HCT116 (cell line): ENCODE measurements at regions not wholly inside any gene's neighbourhood (a gene's known extent, or its start where the extent isn't known, plus 50 kb on each side); places are given as distances from the start of the nearest gene placed in this dataset.

Experiments
- ATAC-seq: fragments of 200-7000 bp; cut with Tn5 transposase; 2 replicates; pipeline ENCODE4 v1.9.1; 2020; ENCODE audit warnings: mild to moderate bottlenecking, moderate library complexity
- BruUV-seq: library from RNA; stranded (reverse); fragments of 400-500 nt; replicated peaks from 2 replicates; lab custom pipeline; 2021; lab: Mats Ljungman, UMichigan
- CTCF ChIA-PET: fragments of 300-600 bp; sonication (Branson Sonifier 250); formaldehyde crosslinking; loops from one replicate; lab custom pipeline; 2021; ENCODE audit warnings: antibody characterized with exemption; lab: Charles Lee
- POLR2A ChIA-PET: fragments of 300-600, 350-600 bp; sonication (Branson Sonifier 250); formaldehyde crosslinking; loops from one replicate; lab custom pipeline; 2021; ENCODE audit warnings: antibody characterized with exemption; lab: Charles Lee
- RAD21 ChIA-PET, 2 experiments: fragments of 300-600 bp; sonication (Branson Sonifier 250); formaldehyde crosslinking; loops; one replicate each; lab custom pipeline; 2023; ENCODE audit warnings: low total read pairs in 2 of 2; ENCODE audit not compliant: uncharacterized antibody in 2 of 2, unreplicated experiment in 2 of 2, low non-redundant PET in 1 of 2; lab: Charles Lee
- DNase-seq: peaks from one replicate; pipeline ENCODE4 v3.0.0-alpha.2; 2010; ENCODE audit warnings: low read depth, low spot score
- H2AFZ ChIP-seq: fragments of 200-600 bp; shearing (Covaris generic), sonication (generic); 2 replicates; pipeline ENCODE4 v1.6.1; 2017; ENCODE audit warnings: low read depth, mixed run types, mixed read lengths, antibody characterized with exemption, low read length; ENCODE audit not compliant: poor library complexity, severe bottlenecking
- H3K27ac ChIP-seq: 2 replicates; pipeline ENCODE4 v1.5.1; 2012; ENCODE audit warnings: low read depth, low read length
- H3K27me3 ChIP-seq: fragments of 200-600 bp; sonication (generic); 2 replicates; pipeline ENCODE4 v1.6.1; 2016; ENCODE audit warnings: mixed run types, low read length, mixed read lengths; ENCODE audit not compliant: insufficient read depth
- H3K36me3 ChIP-seq, 2 experiments: fragments of 200-500 bp in 1 of 2; fragments of 200-600 bp in 1 of 2; sonication (Bioruptor generic) in 1 of 2; sonication (generic) in 1 of 2; 2 replicates each; pipeline versions ENCODE4 v1.5.1 to v1.6.1; 2014 to 2016; ENCODE audit warnings: low read length in 2 of 2, inconsistent platforms in 1 of 2, mixed read lengths in 1 of 2, mixed run types in 1 of 2; ENCODE audit not compliant: insufficient read depth in 2 of 2, control insufficient read depth in 1 of 2
- H3K4me1 ChIP-seq, 2 experiments: fragments of 200-600 bp in 1 of 2; sonication (generic) in 1 of 2; 2 replicates each; pipeline versions ENCODE4 v1.5.1 to v1.6.1; 2012 to 2017; ENCODE audit warnings: low read length in 2 of 2, inconsistent platforms in 1 of 2, mild to moderate bottlenecking in 1 of 2, mixed read lengths in 1 of 2, mixed run types in 1 of 2, moderate library complexity in 1 of 2; ENCODE audit not compliant: insufficient read depth in 2 of 2, control insufficient read depth in 1 of 2
- H3K4me2 ChIP-seq: fragments of 200-600 bp; sonication (generic); 2 replicates; pipeline ENCODE4 v1.6.1; 2017; ENCODE audit warnings: mixed run types, low read length, mixed read lengths
- H3K4me3 ChIP-seq, 2 experiments: fragments of 200-600 bp in 1 of 2; sonication (generic) in 1 of 2; replicated peaks in 1 of 2; 2 replicates each; pipeline ENCODE4 v1.5.1; 2011 to 2016; ENCODE audit warnings: low read length in 2 of 2, control low read depth in 1 of 2, low read depth in 1 of 2, mild to moderate bottlenecking in 1 of 2, mixed read lengths in 1 of 2, mixed run types in 1 of 2
- H3K79me2 ChIP-seq: fragments of 200-600 bp; sonication (generic); 2 replicates; pipeline ENCODE4 v1.6.1; 2017; ENCODE audit warnings: mild to moderate bottlenecking, mixed run types, low read length, moderate library complexity, mixed read lengths; ENCODE audit not compliant: insufficient read depth
- H3K9ac ChIP-seq: fragments of 200-600 bp; sonication (generic); 2 replicates; pipeline ENCODE4 v1.6.1; 2016; ENCODE audit warnings: low read length, mixed read lengths
- H3K9me2 ChIP-seq: fragments of 200-600 bp; sonication (generic), shearing (Covaris generic); 2 replicates; pipeline ENCODE4 v1.6.1; 2017; ENCODE audit warnings: mixed run types, mild to moderate bottlenecking, moderate library complexity; ENCODE audit not compliant: insufficient read depth
- H3K9me3 ChIP-seq, 2 experiments: fragments of 200-500 bp in 1 of 2; fragments of 200-600 bp in 1 of 2; sonication (Bioruptor generic) in 1 of 2; sonication (generic) in 1 of 2; 2 replicates each; pipeline ENCODE4 v1.6.1; 2014 to 2017; ENCODE audit warnings: low read length in 2 of 2, mixed read lengths in 2 of 2, inconsistent platforms in 1 of 2, low read depth in 1 of 2, mild to moderate bottlenecking in 1 of 2, mixed run types in 1 of 2, moderate library complexity in 1 of 2; ENCODE audit not compliant: control insufficient read depth in 1 of 2, insufficient read depth in 1 of 2
- H4K20me1 ChIP-seq: fragments of 200-600 bp; sonication (generic), shearing (Covaris generic); 2 replicates; pipeline ENCODE4 v1.6.1; 2017; ENCODE audit warnings: mixed run types, mild to moderate bottlenecking, moderate library complexity; ENCODE audit not compliant: insufficient read depth
- ATF3 ChIP-seq: IDR thresholded peaks from 2 replicates; pipeline ENCODE4 v1.6.1; 2012
- CBX3 ChIP-seq: IDR thresholded peaks from 2 replicates; pipeline ENCODE4 v1.6.1; 2012; ENCODE audit warnings: low read depth
- CEBPB ChIP-seq: IDR thresholded peaks from 2 replicates; pipeline ENCODE4 v1.6.1; 2012; ENCODE audit warnings: low read depth
- EGR1 ChIP-seq: IDR thresholded peaks from 2 replicates; pipeline ENCODE4 v1.6.1; 2012; ENCODE audit warnings: low read depth
- ELF1 ChIP-seq: IDR thresholded peaks from 2 replicates; pipeline ENCODE4 v1.6.1; 2012; ENCODE audit warnings: low read depth, borderline replicate concordance
- EZH2phosphoT487 ChIP-seq: fragments of 200-600 bp; IDR thresholded peaks from 2 replicates; pipeline ENCODE4 v1.6.1; 2018; ENCODE audit warnings: antibody characterized with exemption, borderline replicate concordance
- FOSL1 ChIP-seq: IDR thresholded peaks from 2 replicates; pipeline ENCODE4 v1.6.1; 2012; ENCODE audit warnings: low read depth
- JUND ChIP-seq: IDR thresholded peaks from 2 replicates; pipeline ENCODE4 v1.6.1; 2012
- POLR2A ChIP-seq: IDR thresholded peaks from 2 replicates; pipeline ENCODE4 v1.7.0; 2011; ENCODE audit warnings: borderline replicate concordance; ENCODE audit not compliant: insufficient read depth, insufficient read length; ENCODE audit errors: extremely low read depth
- RAD21 ChIP-seq: IDR thresholded peaks from 2 replicates; pipeline ENCODE4 v1.6.1; 2012; ENCODE audit warnings: low read depth, mild to moderate bottlenecking
- REST ChIP-seq: IDR thresholded peaks from 2 replicates; pipeline ENCODE4 v1.6.1; 2012; ENCODE audit warnings: low read depth
- SIN3A ChIP-seq: IDR thresholded peaks from 2 replicates; pipeline ENCODE4 v1.6.1; 2012; ENCODE audit warnings: low read depth
- SP1 ChIP-seq: IDR thresholded peaks from 2 replicates; pipeline ENCODE4 v1.6.1; 2012; ENCODE audit warnings: low read depth
- SRF ChIP-seq: IDR thresholded peaks from 2 replicates; pipeline ENCODE4 v1.6.1; 2012; ENCODE audit warnings: low read depth
- TCF7L2 ChIP-seq: IDR thresholded peaks from 2 replicates; pipeline ENCODE4 v1.7.0; 2011; ENCODE audit warnings: borderline replicate concordance, inconsistent platforms; ENCODE audit not compliant: insufficient read depth, insufficient read length; ENCODE audit errors: extremely low read depth
- ZFX ChIP-seq: fragments of 450-650 bp; IDR thresholded peaks from 2 replicates; pipeline ENCODE4 v1.6.1; 2017
- ZNF274 ChIP-seq: fragments of 200-500 bp; sonication (Bioruptor generic); IDR thresholded peaks from 2 replicates; pipeline ENCODE4 v1.6.1; 2014; ENCODE audit warnings: mild to moderate bottlenecking, low read depth, low read length, inconsistent platforms
- intact Hi-C: fragments of 100-400 bp; cut with micrococcal nuclease; formaldehyde crosslinking; loops from 2 replicates; pipeline ENCODE4 v1.10.0; 2022
- TF ChIP-seq, protein P1 (sequence below): IDR thresholded peaks from 2 replicates; pipeline ENCODE4 v1.6.1; 2012
- TF ChIP-seq, protein P2 (sequence below): IDR thresholded peaks from 2 replicates; pipeline ENCODE4 v1.6.1; 2011; ENCODE audit warnings: mild to moderate bottlenecking, low read length, moderate library complexity; ENCODE audit not compliant: insufficient replicate concordance; ENCODE audit errors: extremely low read depth

- TF ChIP-seq ZNF274 = no peak
Observed at GRCh38 chr4:155604718-155605626, 61.7 kb upstream of the GUCY1A1 start (continued).

- POLR2A ChIA-PET = no interaction called here
- no peak overlapping the region for H3K9ac ChIP-seq
- no peak overlapping the region for H3K4me2 ChIP-seq
- intact Hi-C loops = no loop called here
- H3K4me1 ChIP-seq = peaks cover 0 to 8% of the 10 kb centered on the region in 2 experiments; a peak in 1 of 4 replicates
- CTCF ChIA-PET = no interaction called here
- no peak overlapping the region for H3K4me3 ChIP-seq
- H3K36me3 ChIP-seq = no peaks in the 10 kb centered on the region
- no peak overlapping the region for H2AFZ ChIP-seq
- H3K27me3 ChIP-seq = no peaks in the 10 kb centered on the region
- H3K9me3 ChIP-seq = no peaks in the 10 kb centered on the region
- RAD21 ChIA-PET = no interaction called here
- no peaks in the 10 kb centered on the region for H3K79me2 ChIP-seq
- no TSS peak for BruUV-seq
- H3K27ac ChIP-seq = no peak overlapping the region
- no peaks in the 10 kb centered on the region for H3K9me2 ChIP-seq
- H4K20me1 ChIP-seq = no peaks in the 10 kb centered on the region
- DNase-seq (no peak), ATAC-seq (no peak)
- TF ChIP-seq CEBPB (no peak), ZFX (no peak), EGR1 (no peak), EZH2phosphoT487 (no peak), ATF3 (no peak), RAD21 (no peak), REST (no peak), SP1 (no peak), ELF1 (no peak), POLR2A (no peak), JUND (no peak), FOSL1 (no peak), ZNF274 (no peak), SIN3A (no peak), TCF7L2 (no peak), SRF (no peak), CBX3 (no peak)
- TF ChIP-seq, protein P1, sequence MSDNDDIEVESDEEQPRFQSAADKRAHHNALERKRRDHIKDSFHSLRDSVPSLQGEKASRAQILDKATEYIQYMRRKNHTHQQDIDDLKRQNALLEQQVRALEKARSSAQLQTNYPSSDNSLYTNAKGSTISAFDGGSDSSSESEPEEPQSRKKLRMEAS = no peak
- TF ChIP-seq, protein P2, sequence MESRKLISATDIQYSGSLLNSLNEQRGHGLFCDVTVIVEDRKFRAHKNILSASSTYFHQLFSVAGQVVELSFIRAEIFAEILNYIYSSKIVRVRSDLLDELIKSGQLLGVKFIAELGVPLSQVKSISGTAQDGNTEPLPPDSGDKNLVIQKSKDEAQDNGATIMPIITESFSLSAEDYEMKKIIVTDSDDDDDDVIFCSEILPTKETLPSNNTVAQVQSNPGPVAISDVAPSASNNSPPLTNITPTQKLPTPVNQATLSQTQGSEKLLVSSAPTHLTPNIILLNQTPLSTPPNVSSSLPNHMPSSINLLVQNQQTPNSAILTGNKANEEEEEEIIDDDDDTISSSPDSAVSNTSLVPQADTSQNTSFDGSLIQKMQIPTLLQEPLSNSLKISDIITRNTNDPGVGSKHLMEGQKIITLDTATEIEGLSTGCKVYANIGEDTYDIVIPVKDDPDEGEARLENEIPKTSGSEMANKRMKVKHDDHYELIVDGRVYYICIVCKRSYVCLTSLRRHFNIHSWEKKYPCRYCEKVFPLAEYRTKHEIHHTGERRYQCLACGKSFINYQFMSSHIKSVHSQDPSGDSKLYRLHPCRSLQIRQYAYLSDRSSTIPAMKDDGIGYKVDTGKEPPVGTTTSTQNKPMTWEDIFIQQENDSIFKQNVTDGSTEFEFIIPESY = no peak
Observed at GRCh38 chr4:155603360-155603891, 63.2 kb upstream of the GUCY1A1 start.
